Adipocyte (in vitro differentiated cells): ENCODE measurements at regions not wholly inside any gene's neighbourhood (a gene's known extent, or its start where the extent isn't known, plus 50 kb on each side); places are given as distances from the start of the nearest gene placed in this dataset.

Experiments
- DNase-seq: peaks from one replicate; pipeline ENCODE4 v3.0.0-alpha.2; 2015; ENCODE audit warnings: low read depth
- H3K27me3 ChIP-seq: replicated peaks from 2 replicates; pipeline ENCODE4 v1.7.0; 2013; ENCODE audit warnings: mild to moderate bottlenecking, low read length, moderate library complexity; ENCODE audit not compliant: control insufficient read depth, insufficient read depth
- H3K36me3 ChIP-seq: 2 replicates; pipeline ENCODE4 v1.7.0; 2013; ENCODE audit warnings: low read length, mild to moderate bottlenecking, moderate library complexity; ENCODE audit not compliant: control insufficient read depth, insufficient read depth, severe bottlenecking
- H3K4me1 ChIP-seq: 2 replicates; pipeline ENCODE4 v1.7.0; 2013; ENCODE audit warnings: mild to moderate bottlenecking, low read length, moderate library complexity; ENCODE audit not compliant: control insufficient read depth, insufficient read depth
- H3K4me3 ChIP-seq: 2 replicates; pipeline ENCODE4 v1.7.0; 2013; ENCODE audit warnings: mild to moderate bottlenecking, low read length, moderate library complexity
- H3K9ac ChIP-seq: 2 replicates; pipeline ENCODE4 v1.7.0; 2013; ENCODE audit warnings: mild to moderate bottlenecking, low read length, moderate library complexity
- H3K9me3 ChIP-seq: 2 replicates; pipeline ENCODE4 v1.7.0; 2013; ENCODE audit warnings: mild to moderate bottlenecking, low read length, moderate library complexity; ENCODE audit not compliant: control insufficient read depth

- H3K4me1 ChIP-seq, result peaks cover 27% of the 10 kb centered on the region
Measured at GRCh38 chr3:98986073-98986472, 84.6 kb upstream of the DCBLD2 start.

GRCh38 chr3:98985431-98985830 is 83.9 kb upstream of the DCBLD2 start:
- Histone ChIP-seq H3K9me3 (no peaks in the 10 kb centered on the region), H3K36me3 (no peaks in the 10 kb centered on the region), H3K27me3 (no peaks in the 10 kb centered on the region), H3K4me3 (peak overlapping the region; percentile 42), H3K4me1 (peaks cover 31% of the 10 kb centered on the region), H3K9ac (peak overlapping the region; percentile 60)
- DNase-seq, result peak; percentile 27

More at GRCh38 chr3:98986073-98986472, 84.6 kb upstream of the DCBLD2 start:
- peak overlapping the region; percentile 60 for H3K9ac ChIP-seq
- H3K27me3 ChIP-seq, result no peaks in the 10 kb centered on the region
- H3K9me3 ChIP-seq, result no peaks in the 10 kb centered on the region
- H3K4me3 ChIP-seq, result peak overlapping the region; percentile 42
- H3K36me3 ChIP-seq, result no peaks in the 10 kb centered on the region
- DNase-seq, result peak; percentile 75

GRCh38 chr3:98984024-98984423 is 82.5 kb upstream of the DCBLD2 start:
- Histone ChIP-seq H3K9ac (no peak overlapping the region), H3K4me1 (peaks cover 31% of the 10 kb centered on the region), H3K4me3 (no peak overlapping the region), H3K36me3 (no peaks in the 10 kb centered on the region), H3K9me3 (no peaks in the 10 kb centered on the region), H3K27me3 (no peaks in the 10 kb centered on the region)
- DNase-seq, result no peak

- DNase-seq, result peak; percentile 31
- H3K27me3 ChIP-seq, result no peaks in the 10 kb centered on the region
- no peaks in the 10 kb centered on the region for H3K9me3 ChIP-seq
- no peak overlapping the region for H3K4me3 ChIP-seq
- peak overlapping the region; percentile 46 for H3K9ac ChIP-seq
- H3K4me1 ChIP-seq, result peaks cover 37% of the 10 kb centered on the region
- H3K36me3 ChIP-seq, result no peaks in the 10 kb centered on the region
Measured at GRCh38 chr3:98982351-98982750, 80.9 kb upstream of the DCBLD2 start.

GRCh38 chr3:98980915-98981596 is 79.6 kb upstream of the DCBLD2 start:
- DNase-seq, result no peak
- Histone ChIP-seq H3K9me3 (no peaks in the 10 kb centered on the region), H3K27me3 (no peaks in the 10 kb centered on the region), H3K9ac (no peak overlapping the region), H3K36me3 (no peaks in the 10 kb centered on the region), H3K4me3 (peak overlapping the region; percentile 4), H3K4me1 (peaks cover 36% of the 10 kb centered on the region)

- no peak for DNase-seq
- Histone ChIP-seq H3K36me3 (no peaks in the 10 kb centered on the region), H3K9ac (no peak overlapping the region), H3K9me3 (no peaks in the 10 kb centered on the region), H3K4me1 (peaks cover 25% of the 10 kb centered on the region), H3K4me3 (no peak overlapping the region), H3K27me3 (no peaks in the 10 kb centered on the region)
Measured at GRCh38 chr3:98979296-98979695, 77.8 kb upstream of the DCBLD2 start.

- no peaks in the 10 kb centered on the region for H3K27me3 ChIP-seq
- no peaks in the 10 kb centered on the region for H3K9me3 ChIP-seq
- H3K4me3 ChIP-seq, result peak overlapping the region; percentile 49
- H3K4me1 ChIP-seq, result peaks cover 25% of the 10 kb centered on the region
- no peak overlapping the region for H3K9ac ChIP-seq
- no peaks in the 10 kb centered on the region for H3K36me3 ChIP-seq
- no peak for DNase-seq
Measured at GRCh38 chr3:98978068-98978811, 76.7 kb upstream of the DCBLD2 start.

- Histone ChIP-seq H3K27me3 (no peaks in the 10 kb centered on the region), H3K36me3 (no peaks in the 10 kb centered on the region)
Measured at GRCh38 chr3:98977520-98977919, 76.0 kb upstream of the DCBLD2 start.

GRCh38 chr3:98974442-98974841 is 72.9 kb upstream of the DCBLD2 start:
- no peak for DNase-seq
- no peaks in the 10 kb centered on the region for H3K27me3 ChIP-seq
- H3K9me3 ChIP-seq, result no peaks in the 10 kb centered on the region
- H3K36me3 ChIP-seq, result no peaks in the 10 kb centered on the region
- no peak overlapping the region for H3K4me3 ChIP-seq
- H3K9ac ChIP-seq, result no peak overlapping the region
- peaks cover 26% of the 10 kb centered on the region for H3K4me1 ChIP-seq

More at GRCh38 chr3:98977520-98977919, 76.0 kb upstream of the DCBLD2 start:
- DNase-seq, result peak; percentile 69
- H3K9ac ChIP-seq, result no peak overlapping the region
- no peaks in the 10 kb centered on the region for H3K9me3 ChIP-seq
- peak overlapping the region; percentile 49 for H3K4me3 ChIP-seq
- H3K4me1 ChIP-seq, result peaks cover 22% of the 10 kb centered on the region

GRCh38 chr3:98972720-98973119 is 71.2 kb upstream of the DCBLD2 start:
- DNase-seq, result no peak
- Histone ChIP-seq H3K27me3 (no peaks in the 10 kb centered on the region), H3K9me3 (no peaks in the 10 kb centered on the region), H3K36me3 (no peaks in the 10 kb centered on the region), H3K9ac (no peak overlapping the region), H3K4me1 (peaks cover 34% of the 10 kb centered on the region), H3K4me3 (no peak overlapping the region)

- no peaks in the 10 kb centered on the region for H3K9me3 ChIP-seq
- DNase-seq, result peak; percentile 83
Measured at GRCh38 chr3:98972155-98972554, 70.7 kb upstream of the DCBLD2 start.

More at GRCh38 chr3:98972155-98972554, 70.7 kb upstream of the DCBLD2 start:
- Histone ChIP-seq H3K27me3 (no peaks in the 10 kb centered on the region), H3K9ac (peak overlapping the region; percentile 40), H3K36me3 (no peaks in the 10 kb centered on the region), H3K4me3 (peak overlapping the region; percentile 58), H3K4me1 (peaks cover 37% of the 10 kb centered on the region)
